Natural killer cell treated with Interleukin-12 subunit alpha and Interleukin-12 subunit beta and Interleukin-15 and Interleukin-18, amount 100 ng/mL, for 72 hours (primary cell): ENCODE measurements at regions not wholly inside any gene's neighbourhood (a gene's known extent, or its start where the extent isn't known, plus 50 kb on each side); places are given as distances from the start of the nearest gene placed in this dataset.
"Not testable (repeated sequence)": the region's sequence is repeated elsewhere in the genome, so short reads cannot be mapped to it uniquely, and the experiment has no call there.

Experiments used
- ATAC-seq, 2 donors: fragments of 150-1000 bp; cut with Tn5 transposase in 1 of 2; sonication (Bioruptor Pico), chemical (Tn5 transposase) in 1 of 2; 2 replicates each; pipeline ENCODE4 v1.10.0; 2021
- DNase-seq: peaks from one replicate; pipeline ENCODE4 v3.0.0; 2022; ENCODE audit warnings: low spot score
- H3K27ac Mint-ChIP-seq, 2 donors: 1 replicate in 1 of 2; 2 replicates in 1 of 2; pipeline ENCODE4 v1.8.0; 2022; ENCODE audit warnings: mixed read lengths in 2 of 2, mild to moderate bottlenecking in 1 of 2, moderate library complexity in 1 of 2
- H3K27me3 Mint-ChIP-seq, 2 donors: 1 replicate in 1 of 2; 2 replicates in 1 of 2; pipeline ENCODE4 v1.8.0; 2022; ENCODE audit warnings: mixed read lengths in 2 of 2
- H3K36me3 Mint-ChIP-seq: one replicate; pipeline ENCODE4 v1.8.0; 2022; ENCODE audit warnings: mixed read lengths
- H3K4me1 Mint-ChIP-seq, 2 donors: 1 replicate in 1 of 2; 2 replicates in 1 of 2; pipeline ENCODE4 v1.8.0; 2022; ENCODE audit warnings: low read depth in 2 of 2, mixed read lengths in 2 of 2, mild to moderate bottlenecking in 1 of 2
- H3K4me3 Mint-ChIP-seq: one replicate; pipeline ENCODE4 v1.8.0; 2022; ENCODE audit warnings: mixed read lengths
- H3K9me3 Mint-ChIP-seq: 2 replicates; pipeline ENCODE4 v1.8.0; 2022; ENCODE audit warnings: mixed read lengths

DNA sequence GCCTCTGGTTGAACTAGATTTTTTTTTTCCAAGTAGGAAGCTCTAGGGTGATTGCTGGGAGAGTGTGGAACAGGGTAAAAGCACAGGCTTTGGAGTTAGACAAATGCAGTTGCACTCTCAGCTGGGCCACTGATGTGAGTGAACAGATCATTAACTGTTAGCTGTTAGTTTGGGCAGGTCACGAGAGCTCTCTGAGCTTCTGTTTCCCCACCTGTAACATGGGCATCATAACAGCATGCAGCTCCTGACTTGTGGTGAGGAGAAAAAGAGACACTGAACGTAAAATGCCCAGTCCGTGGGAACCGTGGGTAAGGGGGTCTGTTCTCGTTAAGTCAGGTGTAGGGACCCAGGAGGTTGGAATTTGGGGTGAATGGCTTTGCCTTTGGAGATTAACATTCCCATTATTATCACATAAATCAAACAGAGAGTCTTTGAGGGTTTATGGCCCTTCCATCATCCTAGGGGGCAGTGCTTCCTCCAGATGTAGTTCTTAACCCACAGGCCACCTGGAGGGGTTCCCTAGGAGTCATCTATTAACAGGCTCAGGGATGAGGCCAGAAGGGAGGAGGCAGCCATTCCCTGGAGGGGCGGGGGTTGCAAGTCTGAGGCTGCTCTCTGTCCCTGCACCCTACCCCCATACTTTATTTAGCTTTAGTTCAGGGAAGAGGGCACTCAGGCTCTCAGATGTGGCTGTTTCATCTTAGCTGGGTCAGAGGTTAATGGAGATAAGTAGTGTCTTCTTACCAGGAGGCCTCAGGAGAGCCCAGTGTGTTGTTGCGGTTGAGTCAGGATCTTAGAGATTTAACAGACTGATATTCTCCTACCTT is 135.2 kb downstream of the DACT1 start:
- no peak for ATAC-seq

DNA sequence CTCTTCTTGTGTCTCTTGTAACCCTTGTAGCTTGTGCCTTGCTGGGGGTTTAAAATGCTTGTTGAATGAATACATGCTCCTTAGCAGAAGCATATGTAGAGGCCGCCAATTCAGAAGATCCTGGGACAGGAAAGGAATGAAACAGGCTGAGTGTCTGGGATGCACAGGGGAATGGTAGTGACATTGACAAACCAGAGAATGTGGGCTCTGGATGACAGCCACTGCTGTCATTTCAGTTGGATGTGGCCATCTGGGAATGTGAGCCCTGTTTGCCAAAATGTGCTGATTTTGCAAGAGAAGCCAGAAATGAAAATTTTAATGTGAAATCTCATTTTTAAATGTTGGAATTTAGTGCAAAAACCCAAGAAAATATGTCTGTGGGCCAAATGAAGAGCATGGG is 136.8 kb downstream of the DACT1 start:
- H3K36me3 Mint-ChIP-seq: no peaks in the 10 kb centered on the region
- ATAC-seq (no peak), DNase-seq (no peak)
- no peak overlapping the region for H3K4me3 Mint-ChIP-seq
- peaks cover 4 to 20% of the 10 kb centered on the region in 2 donors for H3K27me3 Mint-ChIP-seq
- no peak overlapping the region for H3K27ac Mint-ChIP-seq
- no peaks in the 10 kb centered on the region for H3K9me3 Mint-ChIP-seq
- H3K4me1 Mint-ChIP-seq: no peaks in the 10 kb centered on the region

More for the DNA sequence above, 135.2 kb downstream of the DACT1 start:
- Mint-ChIP-seq H3K27me3 (peaks cover 4 to 14% of the 10 kb centered on the region in 2 donors), H3K9me3 (no peaks in the 10 kb centered on the region), H3K4me1 (no peaks in the 10 kb centered on the region), H3K4me3 (no peak overlapping the region), H3K27ac (no peak overlapping the region), H3K36me3 (no peaks in the 10 kb centered on the region)
- no peak for DNase-seq

DNA sequence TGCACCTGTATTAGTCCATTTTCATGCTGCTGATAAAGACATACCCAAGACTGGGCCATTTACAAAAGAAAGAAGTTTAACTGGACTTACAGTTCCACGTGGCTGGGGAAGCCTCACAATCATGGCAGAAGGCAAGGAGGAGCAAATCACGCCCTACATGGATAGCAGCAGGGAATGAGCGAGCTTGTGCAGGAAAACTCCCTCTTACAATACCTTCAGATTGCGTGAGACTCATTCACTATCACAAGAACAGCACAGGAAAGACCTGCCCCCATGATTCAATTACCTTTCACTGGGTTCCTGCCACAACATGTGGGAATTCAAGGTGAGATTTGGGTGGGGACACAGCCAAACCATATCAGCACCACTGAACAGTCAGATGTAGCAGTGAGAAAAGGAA is 137.4 kb downstream of the DACT1 start:
- not testable (repeated sequence) for H3K4me3 Mint-ChIP-seq, ATAC-seq, H3K9me3 Mint-ChIP-seq, H3K27ac Mint-ChIP-seq, H3K4me1 Mint-ChIP-seq, DNase-seq, H3K36me3 Mint-ChIP-seq
- peaks cover 4 to 26% of the 10 kb centered on the region in 2 donors for H3K27me3 Mint-ChIP-seq

DNA sequence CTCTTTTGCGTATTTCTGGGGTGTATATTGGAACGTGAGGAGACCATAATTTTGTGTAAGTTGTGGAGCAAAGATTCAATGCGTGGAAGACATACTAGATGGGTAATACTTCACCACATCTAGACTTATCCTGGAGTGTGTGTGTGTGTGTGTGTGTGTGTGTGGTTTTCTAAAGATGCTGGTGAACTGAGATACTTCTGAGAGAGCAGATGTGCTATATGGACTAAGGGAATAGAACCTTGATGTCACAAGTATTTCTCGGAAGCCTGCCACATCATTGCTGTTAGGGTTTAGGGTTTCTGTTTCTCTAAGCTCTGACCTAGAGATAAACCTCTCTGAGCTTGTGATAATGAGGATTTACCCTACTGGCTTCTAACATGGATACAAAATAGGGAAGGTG is 138.8 kb downstream of the DACT1 start:
- DNase-seq: no peak
- no peaks in the 10 kb centered on the region for H3K36me3 Mint-ChIP-seq
- no peak overlapping the region for H3K4me3 Mint-ChIP-seq
- no peaks in the 10 kb centered on the region for H3K9me3 Mint-ChIP-seq
- no peaks in the 10 kb centered on the region for H3K4me1 Mint-ChIP-seq
- ATAC-seq: no peak
- H3K27me3 Mint-ChIP-seq: peaks cover 4 to 29% of the 10 kb centered on the region in 2 donors
- no peak overlapping the region for H3K27ac Mint-ChIP-seq

DNA sequence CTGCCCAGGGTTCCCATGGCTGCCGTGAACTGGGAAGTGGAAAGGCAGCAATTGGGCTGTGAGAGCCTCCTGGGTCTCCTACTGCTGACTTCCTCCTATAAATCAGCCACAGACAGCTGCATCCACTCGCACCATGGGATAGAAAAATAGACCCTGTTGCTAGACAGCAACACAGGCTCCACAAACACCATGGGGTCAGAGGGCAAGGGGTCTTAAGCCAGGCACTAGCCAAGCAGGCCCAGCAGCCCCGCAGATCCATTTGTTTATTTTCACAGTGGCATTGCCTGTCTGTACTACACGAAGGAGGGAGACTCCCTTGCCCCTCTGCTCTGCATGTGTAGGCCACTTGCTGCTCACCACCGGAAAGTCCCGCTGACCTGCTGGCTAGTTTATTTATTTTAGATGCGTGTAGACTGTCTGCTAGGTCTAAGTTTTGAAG is 139.8 kb downstream of the DACT1 start:
- no peak overlapping the region for H3K27ac Mint-ChIP-seq

DNA sequence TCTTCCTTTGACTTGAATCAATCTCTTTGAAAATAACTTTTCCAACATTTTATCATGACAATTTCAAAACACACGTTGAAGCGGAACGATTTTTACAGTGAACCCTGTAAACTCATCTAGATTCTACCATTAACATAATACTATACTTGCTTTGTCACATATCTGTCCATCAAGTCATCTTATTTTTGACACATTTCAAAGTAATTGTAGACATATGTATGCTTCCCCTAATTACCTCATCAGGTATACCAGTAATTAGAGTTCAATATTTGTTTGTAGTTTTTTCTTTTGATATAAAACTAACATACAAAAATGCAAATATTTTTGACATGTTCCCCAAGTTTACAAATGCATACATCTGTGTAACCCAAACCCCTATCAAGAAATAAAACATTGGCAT is 140.4 kb downstream of the DACT1 start:
- Mint-ChIP-seq H3K27me3 (peaks cover 4 to 29% of the 10 kb centered on the region in 2 donors), H3K36me3 (no peaks in the 10 kb centered on the region), H3K4me3 (no peak overlapping the region), H3K4me1 (no peaks in the 10 kb centered on the region), H3K9me3 (no peaks in the 10 kb centered on the region), H3K27ac (no peak overlapping the region)
- DNase-seq (no peak), ATAC-seq (no peak)

More for the DNA sequence above, 139.8 kb downstream of the DACT1 start:
- Mint-ChIP-seq H3K9me3 (no peaks in the 10 kb centered on the region), H3K4me3 (no peak overlapping the region), H3K27me3 (peaks cover 4 to 29% of the 10 kb centered on the region in 2 donors), H3K36me3 (no peaks in the 10 kb centered on the region), H3K4me1 (no peaks in the 10 kb centered on the region)
- no peak for ATAC-seq
- no peak for DNase-seq

DNA sequence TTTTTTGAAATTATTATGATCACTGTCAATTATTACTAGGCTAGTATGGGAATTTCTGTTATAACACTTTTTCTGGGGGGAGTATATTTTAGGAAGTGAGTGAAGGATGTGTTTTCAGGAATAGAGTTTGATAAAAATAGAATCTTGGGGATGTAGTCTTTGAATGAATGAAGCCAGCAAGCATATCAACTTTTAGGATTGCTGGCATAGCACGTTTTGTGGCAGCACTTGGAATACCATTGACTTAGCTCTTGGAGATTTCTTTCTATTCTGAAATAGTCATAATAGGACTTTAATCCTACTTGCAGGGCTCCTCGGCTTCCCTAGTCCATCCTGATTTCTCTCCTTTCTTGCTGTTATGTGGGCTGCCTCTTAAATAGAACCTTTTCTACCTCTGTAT is 141.6 kb downstream of the DACT1 start:
- no peaks in the 10 kb centered on the region for H3K36me3 Mint-ChIP-seq
- DNase-seq (no peak), ATAC-seq (no peak)
- H3K9me3 Mint-ChIP-seq: no peaks in the 10 kb centered on the region
- H3K27me3 Mint-ChIP-seq: peaks cover 2 to 26% of the 10 kb centered on the region in 2 donors
- no peak overlapping the region for H3K27ac Mint-ChIP-seq
- H3K4me3 Mint-ChIP-seq: no peak overlapping the region
- no peaks in the 10 kb centered on the region for H3K4me1 Mint-ChIP-seq

DNA sequence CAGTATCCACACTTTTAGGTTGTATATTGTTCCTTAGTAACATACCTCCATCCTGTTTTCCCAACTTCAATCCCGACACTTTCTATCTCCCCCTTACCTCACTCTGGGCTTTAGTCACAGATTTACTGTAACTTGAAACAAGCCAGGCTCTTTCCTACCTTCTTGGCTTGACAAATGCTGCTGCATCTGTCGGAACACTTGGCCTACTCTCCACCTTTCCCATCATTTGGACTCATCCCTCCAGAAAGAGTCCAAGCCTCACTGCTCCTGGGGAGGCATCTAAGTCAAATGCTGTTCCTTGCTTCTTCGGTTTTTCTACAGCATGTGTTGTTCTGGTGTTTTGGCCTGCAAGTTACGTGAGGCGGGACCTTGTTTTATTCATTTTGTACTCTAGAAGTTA is 142.4 kb downstream of the DACT1 start:
- H3K27ac Mint-ChIP-seq: no peak overlapping the region
- H3K36me3 Mint-ChIP-seq: no peaks in the 10 kb centered on the region
- H3K4me3 Mint-ChIP-seq: no peak overlapping the region
- H3K27me3 Mint-ChIP-seq: peaks cover 0 to 24% of the 10 kb centered on the region in 2 donors
- H3K4me1 Mint-ChIP-seq: no peaks in the 10 kb centered on the region
- H3K9me3 Mint-ChIP-seq: no peaks in the 10 kb centered on the region
- ATAC-seq (no peak), DNase-seq (no peak)

DNA sequence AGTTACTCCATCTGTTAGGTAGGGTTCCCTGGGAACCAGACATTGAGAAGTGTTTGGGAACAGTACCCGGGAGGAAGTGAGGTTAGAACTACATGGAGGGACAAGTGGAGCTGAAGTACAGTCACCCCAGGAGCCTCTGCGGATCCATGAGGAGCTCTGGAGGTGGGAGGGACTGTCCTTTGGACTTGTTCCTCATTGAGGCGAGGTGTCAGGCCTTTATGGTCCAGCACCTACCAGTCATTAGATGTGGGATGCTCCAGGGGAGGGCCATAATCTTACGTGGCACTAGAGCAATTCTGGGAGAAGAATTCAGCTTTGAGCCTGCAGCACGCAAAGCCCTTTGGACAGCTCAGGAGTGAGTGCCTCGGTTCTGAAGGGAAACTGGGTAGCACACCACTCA is 142.8 kb downstream of the DACT1 start:
- ATAC-seq (no peak), DNase-seq (no peak)
- Mint-ChIP-seq H3K27ac (no peak overlapping the region), H3K36me3 (no peaks in the 10 kb centered on the region), H3K4me3 (no peak overlapping the region), H3K27me3 (peaks cover 0 to 24% of the 10 kb centered on the region in 2 donors), H3K9me3 (no peaks in the 10 kb centered on the region), H3K4me1 (no peaks in the 10 kb centered on the region)

DNA sequence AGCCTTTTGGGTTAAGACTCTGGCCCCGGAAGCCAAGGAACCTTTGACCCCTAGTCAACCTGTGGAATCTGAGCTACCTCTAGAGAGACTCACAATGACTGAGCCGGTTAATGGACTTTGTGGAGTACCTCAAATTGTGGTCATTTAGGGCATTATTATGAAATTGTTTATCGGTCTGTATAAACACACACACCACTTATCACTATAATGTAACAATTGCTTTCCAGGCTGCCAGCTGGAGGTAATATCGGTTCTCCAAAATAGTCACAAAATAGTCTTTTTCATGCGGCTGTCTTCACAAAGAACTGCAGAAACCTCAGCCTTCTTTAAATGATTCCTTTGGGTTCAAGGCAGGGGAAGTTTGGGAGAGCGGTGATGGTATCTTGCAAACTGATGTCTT is 144.2 kb downstream of the DACT1 start:
- Mint-ChIP-seq H3K4me1 (no peaks in the 10 kb centered on the region), H3K36me3 (no peaks in the 10 kb centered on the region), H3K27ac (no peak overlapping the region), H3K27me3 (peaks cover 0 to 18% of the 10 kb centered on the region in 2 donors), H3K9me3 (no peaks in the 10 kb centered on the region), H3K4me3 (no peak overlapping the region)
- ATAC-seq (no peak), DNase-seq (no peak)

DNA sequence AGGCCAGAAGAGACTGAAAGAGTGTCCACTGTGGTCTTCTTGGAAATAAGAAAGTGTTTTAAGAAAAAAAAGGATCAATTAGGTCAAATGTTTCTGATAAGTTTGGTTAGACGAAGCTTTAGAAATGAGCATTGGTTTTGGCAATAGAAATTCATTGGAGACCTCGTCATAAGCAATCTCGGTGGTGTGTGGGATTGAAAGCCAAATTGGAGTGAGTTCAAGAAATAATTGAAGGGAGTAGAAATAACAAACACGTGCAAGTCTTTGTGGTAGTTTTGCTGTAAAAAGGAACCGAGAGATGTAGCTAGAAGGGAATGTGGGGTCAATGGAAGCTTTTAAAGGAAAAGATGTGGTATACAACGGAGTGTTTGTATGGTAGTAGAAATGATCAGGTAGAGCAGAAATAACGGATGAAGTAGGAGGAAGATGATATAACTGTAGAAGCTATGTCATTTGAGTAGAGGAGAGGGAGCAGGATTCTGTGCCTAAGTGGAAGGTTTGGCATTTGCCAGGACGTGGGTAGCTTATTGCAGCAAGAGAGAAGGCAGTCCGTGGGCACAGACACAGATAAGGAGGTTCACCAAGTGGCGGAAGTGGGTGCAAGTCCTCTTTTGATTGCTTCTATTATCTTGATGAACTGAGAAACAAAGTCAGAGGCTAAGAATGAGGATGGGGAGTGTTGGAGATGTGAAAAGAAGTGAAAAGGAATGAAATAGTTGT is 146.2 kb downstream of the DACT1 start:
- ATAC-seq (no peak), DNase-seq (no peak)
- no peak overlapping the region for H3K4me3 Mint-ChIP-seq
- no peaks in the 10 kb centered on the region for H3K36me3 Mint-ChIP-seq
- peaks cover 0 to 28% of the 10 kb centered on the region in 2 donors for H3K27me3 Mint-ChIP-seq
- no peaks in the 10 kb centered on the region for H3K4me1 Mint-ChIP-seq
- no peak overlapping the region for H3K27ac Mint-ChIP-seq
- no peaks in the 10 kb centered on the region for H3K9me3 Mint-ChIP-seq

DNA sequence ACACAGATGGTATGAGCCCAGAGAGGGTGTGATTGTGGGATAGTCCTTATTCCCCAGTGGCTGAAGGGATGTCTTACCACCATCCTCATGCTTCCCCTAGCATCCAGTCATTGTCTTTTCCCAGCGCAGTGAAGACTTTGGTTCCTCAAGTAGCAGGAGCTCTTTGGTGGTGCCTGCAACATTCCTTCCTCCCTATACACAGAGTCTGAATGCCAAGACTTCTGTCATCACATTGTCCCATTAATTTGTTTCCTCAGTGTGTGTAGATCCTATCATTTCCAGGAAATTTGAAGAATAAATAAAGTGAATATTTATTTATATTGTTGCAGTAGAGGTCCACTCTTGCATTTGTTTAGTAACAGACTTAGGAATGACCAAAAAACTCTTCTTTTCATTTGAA is 147.2 kb downstream of the DACT1 start:
- no peaks in the 10 kb centered on the region for H3K36me3 Mint-ChIP-seq

DNA sequence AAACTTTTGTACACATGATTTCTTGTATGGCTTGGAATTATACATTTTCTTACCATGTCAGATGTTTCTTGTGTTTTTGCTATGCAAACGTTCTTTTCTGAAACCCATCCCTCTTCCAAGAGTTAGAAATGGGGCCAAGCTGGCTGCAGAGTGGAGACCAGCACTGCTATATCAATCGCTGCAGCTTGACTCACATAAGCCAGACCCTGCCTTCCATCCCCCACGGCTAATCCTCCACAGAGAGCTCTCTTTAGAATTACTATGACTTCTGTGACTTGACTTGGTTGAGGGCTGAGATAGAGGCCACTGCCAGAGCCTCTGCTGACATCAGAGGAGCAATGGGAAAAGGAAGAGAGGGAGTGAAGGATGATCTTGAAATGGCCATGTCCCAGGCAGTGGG is 147.9 kb downstream of the DACT1 start:
- Mint-ChIP-seq H3K4me1 (no peaks in the 10 kb centered on the region), H3K36me3 (no peaks in the 10 kb centered on the region), H3K27ac (no peak overlapping the region), H3K4me3 (no peak overlapping the region), H3K27me3 (peaks cover 0 to 17% of the 10 kb centered on the region in 2 donors), H3K9me3 (no peaks in the 10 kb centered on the region)
- DNase-seq (no peak), ATAC-seq (no peak)

More for the DNA sequence above, 147.2 kb downstream of the DACT1 start:
- no peak for ATAC-seq
- no peak overlapping the region for H3K4me3 Mint-ChIP-seq
- H3K27ac Mint-ChIP-seq: no peak overlapping the region
- no peak for DNase-seq
- no peaks in the 10 kb centered on the region for H3K4me1 Mint-ChIP-seq
- H3K27me3 Mint-ChIP-seq: peaks cover 0 to 22% of the 10 kb centered on the region in 2 donors
- H3K9me3 Mint-ChIP-seq: no peaks in the 10 kb centered on the region

DNA sequence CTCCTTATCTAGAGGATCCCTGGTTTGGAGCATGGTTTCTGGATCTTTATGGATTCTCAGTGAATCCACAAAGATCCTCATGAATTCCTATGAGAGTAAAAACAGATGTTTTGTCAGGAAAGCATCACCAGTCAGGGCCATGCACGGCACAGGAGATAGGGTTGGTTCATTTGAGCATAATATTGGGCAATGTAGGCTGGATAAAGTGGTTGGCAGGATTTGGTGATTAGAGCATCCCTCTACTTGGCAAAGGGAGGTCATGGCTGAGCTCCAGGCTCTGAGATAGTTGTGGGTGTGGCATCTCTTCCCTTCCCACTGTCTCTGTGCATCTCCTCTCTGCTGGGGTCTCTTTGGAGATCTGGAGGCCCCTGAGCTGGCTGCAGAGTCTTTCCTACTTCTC is 149.8 kb downstream of the DACT1 start:
- Mint-ChIP-seq H3K27ac (no peak overlapping the region), H3K9me3 (no peaks in the 10 kb centered on the region), H3K27me3 (peaks cover 0 to 17% of the 10 kb centered on the region in 2 donors), H3K4me1 (no peaks in the 10 kb centered on the region), H3K4me3 (no peak overlapping the region), H3K36me3 (no peaks in the 10 kb centered on the region)
- ATAC-seq: no peak
- no peak for DNase-seq
